ENCODE measurements at regions not wholly inside any gene's neighbourhood (a gene's known extent, or its start where the extent isn't known, plus 50 kb on each side); places are given as distances from the start of the nearest gene placed in this dataset.

- DNase-seq: no peak
Observed at GRCh38 chr9:129379181-129379836, 201.2 kb upstream of the IER5L start.

GRCh38 chr9:129377931-129378661 is 200.0 kb upstream of the IER5L start:
- no peak for DNase-seq

- no peak for DNase-seq
Observed at GRCh38 chr9:129377181-129377580, 199.1 kb upstream of the IER5L start.

DNA sequence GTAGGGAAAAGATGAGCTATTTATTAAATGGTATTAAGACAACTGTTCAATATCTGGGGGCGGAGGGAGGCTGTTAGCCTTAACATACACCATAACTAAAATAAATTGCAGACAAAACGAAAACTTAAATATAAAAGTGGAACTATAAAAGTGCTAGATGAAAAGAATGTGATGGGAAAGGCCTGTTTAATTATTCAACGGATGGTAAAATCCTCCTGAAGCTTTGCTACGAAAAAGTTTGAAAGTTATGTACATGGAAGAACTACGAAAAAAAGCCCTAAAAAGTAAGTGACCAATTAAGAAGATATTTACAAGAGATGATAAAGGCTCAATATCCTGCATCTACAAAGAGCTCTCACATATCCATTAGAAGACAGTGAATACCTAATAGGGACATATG is 197.8 kb upstream of the IER5L start:
- DNase-seq: no peak

GRCh38 chr9:129374651-129375050 is 196.6 kb upstream of the IER5L start:
- no peak for DNase-seq

- no peak for DNase-seq
Observed at GRCh38 chr9:129374231-129374630, 196.2 kb upstream of the IER5L start.

GRCh38 chr9:129373361-129373760 is 195.3 kb upstream of the IER5L start:
- no peak for DNase-seq

DNA sequence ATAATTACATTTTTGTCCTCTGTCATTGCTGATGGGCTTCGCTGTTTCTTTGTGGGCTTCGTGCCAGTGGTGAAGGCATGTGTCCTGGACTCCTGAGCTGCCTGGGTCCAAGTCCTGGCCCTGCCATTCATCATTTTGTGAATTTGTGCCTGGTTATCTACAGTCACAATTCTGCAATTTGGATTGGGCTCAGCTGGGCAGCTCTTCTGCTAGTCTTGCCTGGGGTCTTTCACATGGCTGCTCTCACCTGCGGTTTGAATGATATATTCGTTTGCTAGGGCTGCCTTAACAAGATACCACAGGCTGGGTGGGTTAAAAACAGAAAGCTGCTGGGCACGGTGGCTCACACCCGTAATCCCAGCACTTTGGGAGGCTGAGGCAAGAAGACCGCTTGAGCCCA is 192.7 kb upstream of the IER5L start:
- DNase-seq: no peak

DNA sequence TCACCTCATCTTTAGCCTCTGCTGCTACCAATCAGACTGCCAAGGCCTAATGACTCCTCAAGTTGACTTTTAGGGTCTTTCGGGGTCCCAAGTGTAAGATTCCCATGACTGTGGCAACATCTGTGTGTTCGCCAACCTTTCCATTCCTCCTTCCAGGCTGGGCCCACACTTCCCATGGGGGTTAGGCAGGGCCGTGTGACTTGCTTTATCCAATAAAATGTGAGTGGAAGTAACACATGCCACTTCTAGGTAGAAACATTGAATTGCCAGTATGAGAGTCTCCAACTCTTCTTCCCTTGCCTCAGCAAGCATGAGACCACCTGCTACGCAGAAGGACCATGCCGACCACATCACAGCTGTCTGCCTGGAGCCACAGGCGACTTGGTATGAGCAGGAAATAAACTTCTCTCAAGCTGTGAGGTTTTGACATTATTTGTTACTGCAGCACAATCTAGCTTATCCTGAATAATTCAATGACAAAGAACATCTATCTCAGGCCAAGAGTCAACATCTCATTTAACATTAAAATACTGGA is 190.4 kb upstream of the IER5L start:
- DNase-seq: no peak

DNA sequence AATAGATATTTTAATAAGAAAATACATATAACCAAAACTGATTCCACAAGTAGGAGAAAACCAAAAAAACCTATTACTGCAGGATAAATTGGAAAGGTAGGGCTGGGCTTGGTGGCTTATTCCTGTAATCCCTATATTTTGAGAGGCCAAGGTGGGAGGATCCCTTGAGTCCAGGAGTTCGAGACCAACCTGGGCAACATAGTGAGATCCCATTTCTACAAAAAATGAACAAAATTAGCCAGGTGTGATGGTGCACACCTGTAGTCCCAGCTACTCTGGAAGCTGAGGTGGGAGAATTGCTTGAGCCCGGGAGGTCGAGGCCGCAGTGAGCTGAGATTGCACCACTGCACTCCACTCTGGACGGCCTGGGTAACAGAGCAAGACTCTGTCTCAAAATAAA is 189.2 kb upstream of the IER5L start:
- DNase-seq: no peak

- DNase-seq: no peak
Observed at GRCh38 chr9:129365196-129365595, 187.1 kb upstream of the IER5L start.

GRCh38 chr9:129363216-129363873 is 185.3 kb upstream of the IER5L start:
- DNase-seq: no peak

- no peak for DNase-seq
Observed at GRCh38 chr9:129362287-129363000, 184.4 kb upstream of the IER5L start.

GRCh38 chr9:129361196-129361595 is 183.1 kb upstream of the IER5L start:
- DNase-seq: no peak

GRCh38 chr9:129359916-129360536 is 182.0 kb upstream of the IER5L start:
- no peak for DNase-seq

DNA sequence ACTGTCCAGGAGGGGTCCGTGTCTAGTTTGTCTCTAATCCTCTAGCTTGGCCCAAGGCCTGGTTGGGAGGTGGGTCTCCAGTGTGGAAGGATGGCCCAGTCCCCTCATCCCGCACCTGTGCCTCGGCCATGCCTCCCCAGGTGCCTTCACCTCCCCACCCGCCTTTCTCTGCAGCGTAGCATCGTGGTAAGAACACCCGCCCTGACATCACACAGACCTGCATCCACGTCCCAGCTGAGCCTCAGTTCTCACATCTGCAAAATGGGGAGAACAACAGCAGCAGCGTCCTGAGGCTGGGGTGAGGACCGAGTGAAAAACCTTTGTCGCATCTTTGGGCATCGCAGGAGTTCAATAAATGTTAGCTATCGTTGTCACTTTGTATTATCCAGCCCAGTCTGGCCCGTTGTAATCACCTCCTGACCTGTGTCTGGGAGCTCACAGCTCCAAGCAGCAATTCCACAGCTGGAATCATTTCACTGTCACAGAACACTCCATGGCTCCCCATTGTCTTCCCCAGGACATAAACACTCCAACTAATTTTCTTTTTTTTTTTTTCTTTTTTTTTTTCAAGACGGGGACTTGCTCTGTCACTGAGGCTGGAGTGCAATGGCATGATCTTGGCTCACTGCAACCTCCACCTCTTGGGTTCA is 181.2 kb upstream of the IER5L start:
- DNase-seq: no peak

- DNase-seq: no peak
Observed at GRCh38 chr9:129358621-129359154, 180.6 kb upstream of the IER5L start.

DNA sequence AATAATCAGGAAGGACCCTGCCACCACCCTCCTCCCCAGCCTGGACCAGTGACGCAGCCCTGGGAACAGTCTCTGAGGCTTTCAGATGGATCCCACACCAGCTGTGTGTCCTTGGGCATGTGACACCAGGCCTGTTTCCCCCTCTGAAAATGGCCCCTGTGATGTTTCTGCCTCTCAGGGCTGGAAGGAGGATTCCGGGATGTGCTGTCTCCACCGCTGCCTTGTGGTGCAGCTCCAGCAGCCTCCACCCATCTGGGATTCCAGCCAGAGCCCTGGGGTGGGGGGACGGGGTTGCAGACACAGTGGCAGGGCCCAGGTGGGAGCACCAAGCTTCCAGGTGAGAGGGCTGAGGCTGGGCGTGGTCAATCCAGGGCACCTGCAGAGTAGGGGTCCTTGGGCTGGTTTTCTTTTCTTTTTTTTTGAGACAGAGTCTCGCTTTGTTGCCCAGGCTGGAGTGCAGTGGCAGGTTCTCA is 179.7 kb upstream of the IER5L start:
- DNase-seq: no peak

DNA sequence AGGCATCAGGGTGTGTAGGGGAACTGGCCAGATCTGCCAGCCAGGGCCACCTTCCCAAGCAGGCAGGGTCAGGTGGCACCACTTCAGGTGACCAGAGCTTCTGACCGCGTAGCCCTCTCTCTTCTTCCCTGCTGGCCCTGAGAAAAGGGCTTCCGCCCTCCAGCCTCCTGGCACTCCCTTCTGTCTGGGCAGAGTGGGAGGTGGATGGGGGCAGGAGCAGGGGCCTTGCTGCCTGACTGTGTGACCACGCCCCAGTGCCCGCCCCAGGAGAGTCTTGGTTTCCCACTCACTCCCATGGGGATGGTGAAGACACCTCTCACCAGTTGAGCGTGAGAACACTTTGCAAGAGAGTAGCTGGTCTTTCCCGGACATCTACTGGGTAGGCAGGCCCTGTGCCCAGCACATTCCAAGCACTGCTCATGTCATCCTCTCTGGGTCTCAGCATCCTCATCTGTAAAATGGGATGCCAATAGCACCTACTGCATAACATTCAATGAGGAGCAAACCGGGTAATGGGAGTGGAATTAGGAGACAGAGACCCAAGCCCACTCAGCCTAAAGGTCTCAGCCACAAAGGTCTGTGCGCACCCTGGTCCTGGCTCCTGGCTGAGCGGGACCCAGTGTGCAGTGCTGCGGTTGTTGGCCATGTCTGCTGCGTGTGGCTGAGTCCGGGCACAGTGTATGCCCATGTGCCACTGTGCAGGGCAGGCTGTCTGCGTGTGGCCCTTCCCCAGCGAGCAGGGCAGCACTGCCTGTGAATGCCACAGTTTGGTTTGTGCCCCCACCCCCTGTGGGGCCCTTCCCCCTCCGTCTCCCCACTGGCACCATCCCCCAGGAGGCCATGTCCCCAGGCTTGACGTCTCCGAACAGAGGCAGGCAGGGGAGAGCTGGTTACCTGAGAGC is 179.1 kb upstream of the IER5L start:
- no peak for DNase-seq

DNA sequence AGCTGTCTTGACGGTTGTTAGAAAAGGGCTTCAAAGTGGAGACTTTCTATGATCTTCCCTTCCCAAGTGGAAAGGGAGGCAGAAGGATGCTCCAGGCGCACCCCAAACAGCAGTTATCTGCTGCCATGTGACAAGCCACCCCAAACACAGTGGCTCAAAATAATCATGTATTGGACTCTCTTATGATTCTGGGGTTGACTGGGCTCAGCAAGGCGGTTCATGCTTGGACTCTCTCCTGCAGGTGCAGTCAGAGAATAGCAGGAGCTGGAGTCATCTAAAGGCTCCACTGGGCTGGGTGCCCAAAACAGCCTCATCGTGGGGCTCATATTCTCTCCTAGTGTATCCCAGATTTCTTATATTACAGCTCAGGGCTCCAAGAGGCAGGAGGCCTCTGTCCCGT is 177.6 kb upstream of the IER5L start:
- no peak for DNase-seq

GRCh38 chr9:129354498-129354897 is 176.4 kb upstream of the IER5L start:
- no peak for DNase-seq
